Naive thymus-derived CD8-positive, alpha-beta T cell (primary cell): ENCODE measurements at regions not wholly inside any gene's neighbourhood (a gene's known extent, or its start where the extent isn't known, plus 50 kb on each side); places are given as distances from the start of the nearest gene placed in this dataset.
A peak's percentile ranks its signal among the peaks of the same experiment; 100 is the strongest.
"Not testable (repeated sequence)": the region's sequence is repeated elsewhere in the genome, so short reads cannot be mapped to it uniquely, and the experiment has no call there.

ENCODE experiments used
- ATAC-seq, 2 donors: fragments of 150-1000 bp; cut with Tn5 transposase in 1 of 2; sonication (Bioruptor Pico), chemical (Tn5 transposase) in 1 of 2; 1 replicate in 1 of 2; 2 replicates in 1 of 2; pipeline ENCODE4 v1.10.0; 2021; ENCODE audit warnings: mild to moderate bottlenecking in 2 of 2, moderate library complexity in 2 of 2
- POLR2A ChIA-PET: fragments of 350-600 bp; sonication (Branson Sonifier 250); formaldehyde crosslinking; loops from one replicate; lab custom pipeline; 2021; ENCODE audit warnings: antibody characterized with exemption; lab: Charles Lee
- DNase-seq, 10 donors: peaks; one replicate each; pipeline versions ENCODE4 v3.0.0 to v3.0.0-alpha.2; 2020 to 2022
- H3K27ac Mint-ChIP-seq, 10 donors: one replicate each; pipeline ENCODE4 v1.8.0; 2020 to 2022; ENCODE audit warnings: mild to moderate bottlenecking in 10 of 10, mixed read lengths in 10 of 10, moderate library complexity in 4 of 10, inconsistent platforms in 1 of 10
- H3K27me3 Mint-ChIP-seq, 5 donors: one replicate each; pipeline ENCODE4 v1.8.0; 2021 to 2022; ENCODE audit warnings: mixed read lengths in 5 of 5
- H3K36me3 Mint-ChIP-seq, 3 donors: one replicate each; pipeline ENCODE4 v1.8.0; 2020 to 2022; ENCODE audit warnings: mixed read lengths in 3 of 3, mild to moderate bottlenecking in 2 of 3, inconsistent platforms in 1 of 3
- H3K4me1 Mint-ChIP-seq, 4 donors: one replicate each; pipeline ENCODE4 v1.8.0; 2021 to 2022; ENCODE audit warnings: mixed read lengths in 4 of 4
- H3K4me3 Mint-ChIP-seq, 10 donors: one replicate each; pipeline ENCODE4 v1.8.0; 2020 to 2022; ENCODE audit warnings: mild to moderate bottlenecking in 10 of 10, mixed read lengths in 10 of 10, moderate library complexity in 6 of 10, inconsistent platforms in 1 of 10
- H3K9me3 Mint-ChIP-seq, 9 donors: one replicate each; pipeline ENCODE4 v1.8.0; 2020 to 2022; ENCODE audit warnings: mixed read lengths in 9 of 9, mild to moderate bottlenecking in 3 of 9, inconsistent platforms in 1 of 9, moderate library complexity in 1 of 9

DNA sequence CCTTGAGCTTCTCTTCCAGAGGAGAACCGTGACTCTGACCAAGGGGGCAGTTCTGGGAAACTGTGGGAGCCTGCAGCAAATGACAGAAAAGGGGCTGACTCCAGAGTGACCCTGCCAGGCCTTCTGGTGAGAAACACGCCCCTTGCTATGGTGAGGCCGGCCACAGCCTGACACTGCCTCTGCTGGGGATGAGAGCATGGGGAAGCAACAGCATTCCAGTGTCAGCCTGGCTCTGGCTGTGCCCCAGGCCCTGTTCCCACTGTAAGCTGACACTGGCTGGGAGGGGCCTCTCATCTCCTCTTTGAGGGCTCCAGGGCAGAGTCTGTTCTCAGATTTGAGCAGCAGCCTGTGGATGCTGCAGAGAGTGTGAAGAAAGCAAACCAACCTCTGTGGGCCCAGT, 180.0 kb upstream of the IL12B start:
- no peak overlapping the region for H3K4me3 Mint-ChIP-seq
- DNase-seq (no peak), ATAC-seq (no peak)
- peaks cover 2 to 21% (median 4%) of the 10 kb centered on the region in 5 donors for H3K27me3 Mint-ChIP-seq
- H3K36me3 Mint-ChIP-seq: no peaks in the 10 kb centered on the region
- no peak overlapping the region for H3K27ac Mint-ChIP-seq
- H3K4me1 Mint-ChIP-seq: peaks cover 0 to 1% (median 0%) of the 10 kb centered on the region in 4 donors
- POLR2A ChIA-PET: no interaction called here
- H3K9me3 Mint-ChIP-seq: no peaks in the 10 kb centered on the region

DNA sequence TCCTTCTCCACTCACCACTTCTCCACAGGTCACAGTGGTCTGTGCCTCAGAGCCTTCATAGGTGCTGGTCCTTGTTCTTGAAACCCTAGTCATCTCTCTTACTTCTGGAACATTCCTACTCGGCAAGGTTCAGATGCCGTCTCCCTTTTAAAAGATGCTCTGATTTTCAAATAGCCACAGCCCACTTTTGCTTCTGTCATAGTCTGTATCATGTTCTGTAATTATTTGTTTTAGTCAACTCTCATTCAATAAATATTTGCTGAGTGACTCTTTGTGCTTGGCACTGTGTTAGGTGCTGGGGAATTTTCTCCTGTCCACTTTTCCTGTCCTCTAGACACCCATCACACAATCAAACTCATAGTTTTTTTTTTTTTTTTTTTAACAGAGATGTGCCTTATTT, 181.3 kb upstream of the IL12B start:
- Mint-ChIP-seq H3K9me3 (no peaks in the 10 kb centered on the region), H3K27ac (no peak overlapping the region), H3K4me1 (peaks cover 0 to 6% (median 0%) of the 10 kb centered on the region in 4 donors), H3K4me3 (no peak overlapping the region), H3K27me3 (peaks cover 5 to 26% (median 5%) of the 10 kb centered on the region in 5 donors), H3K36me3 (no peaks in the 10 kb centered on the region)
- DNase-seq: no peak
- POLR2A ChIA-PET: no interaction called here
- ATAC-seq: no peak

DNA sequence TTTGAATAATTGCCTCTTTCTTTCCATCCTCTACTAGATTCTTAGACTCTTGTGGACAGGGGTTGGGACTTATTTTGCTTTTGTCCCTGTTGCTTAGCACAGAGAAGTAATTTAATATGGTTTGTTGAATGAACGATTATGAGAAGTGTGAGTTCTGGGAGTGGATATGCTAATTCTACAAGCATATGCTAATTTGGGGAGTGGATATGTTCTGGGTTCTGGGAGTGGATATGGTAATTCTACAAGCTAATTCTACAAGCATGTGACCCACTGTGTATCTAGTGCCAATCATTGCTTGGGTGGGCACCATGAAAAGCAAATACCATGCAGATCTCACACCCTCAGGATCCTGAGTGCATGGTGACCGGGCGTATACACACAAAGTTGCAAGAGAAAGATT, 181.8 kb upstream of the IL12B start:
- H3K4me3 Mint-ChIP-seq: no peak overlapping the region
- POLR2A ChIA-PET: no interaction called here
- H3K27ac Mint-ChIP-seq: no peak overlapping the region

DNA sequence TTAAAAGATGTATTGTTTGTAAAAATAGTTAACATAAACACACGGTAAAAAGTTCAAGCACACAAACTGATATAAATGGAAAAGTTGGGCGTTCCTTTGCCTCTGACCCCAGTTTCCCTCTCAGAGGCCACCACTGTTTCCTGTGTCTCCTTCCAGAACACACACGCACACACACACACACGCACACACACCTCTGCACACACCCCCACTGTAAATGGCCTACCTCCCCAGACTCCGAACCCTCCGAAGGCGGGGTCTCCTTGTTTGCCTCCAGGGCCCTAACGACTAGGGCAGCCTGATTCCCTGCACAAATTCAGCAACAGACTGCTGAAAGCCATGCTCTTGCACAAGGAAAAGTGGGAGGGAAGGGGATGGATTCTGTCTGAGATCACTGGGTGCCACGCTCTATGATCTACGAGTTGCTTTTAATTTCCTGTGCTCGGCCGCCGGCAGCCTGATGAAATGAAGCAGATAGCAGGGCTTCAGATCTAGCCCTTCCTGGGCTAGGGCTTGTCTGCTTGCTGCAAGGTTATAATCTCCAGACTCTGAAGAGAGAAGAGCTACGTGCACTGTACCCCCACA, 184.0 kb upstream of the IL12B start:
- Mint-ChIP-seq H3K36me3 (no peaks in the 10 kb centered on the region), H3K27me3 (peaks cover 5 to 36% (median 5%) of the 10 kb centered on the region in 5 donors), H3K4me1 (peaks cover 0 to 6% (median 0%) of the 10 kb centered on the region in 4 donors), H3K27ac (no peak overlapping the region), H3K4me3 (no peak overlapping the region), H3K9me3 (no peaks in the 10 kb centered on the region)
- ATAC-seq (no peak), DNase-seq (no peak)
- POLR2A ChIA-PET: no interaction called here

More for the DNA sequence above, 181.8 kb upstream of the IL12B start:
- H3K36me3 Mint-ChIP-seq: no peaks in the 10 kb centered on the region
- peaks cover 0 to 6% (median 0%) of the 10 kb centered on the region in 4 donors for H3K4me1 Mint-ChIP-seq
- H3K9me3 Mint-ChIP-seq: no peaks in the 10 kb centered on the region
- ATAC-seq (no peak), DNase-seq (no peak)
- H3K27me3 Mint-ChIP-seq: peaks cover 5 to 26% (median 5%) of the 10 kb centered on the region in 5 donors

DNA sequence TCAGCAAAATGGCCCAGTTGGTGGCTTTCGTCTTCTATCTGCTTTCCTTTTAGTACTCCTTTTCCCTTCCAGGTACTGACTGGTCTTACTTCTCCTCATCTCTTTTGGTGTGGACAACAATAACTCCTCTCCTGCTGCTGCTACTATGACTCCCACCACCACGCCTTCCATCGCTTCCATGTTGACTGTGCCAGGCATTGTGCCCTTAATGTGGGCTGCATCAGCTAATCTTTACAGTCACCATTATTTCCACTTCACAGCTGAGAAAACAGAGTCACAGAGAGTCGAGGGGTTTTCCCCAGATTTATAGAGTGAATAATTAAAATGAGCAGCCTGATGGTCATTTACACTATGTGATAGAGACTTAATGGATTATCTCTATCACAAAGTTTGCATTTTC, 184.9 kb upstream of the IL12B start:
- Mint-ChIP-seq H3K9me3 (no peaks in the 10 kb centered on the region), H3K27ac (no peak overlapping the region), H3K36me3 (no peaks in the 10 kb centered on the region), H3K4me3 (no peak overlapping the region), H3K4me1 (peaks cover 0 to 6% (median 0%) of the 10 kb centered on the region in 4 donors), H3K27me3 (peaks cover 5 to 36% (median 5%) of the 10 kb centered on the region in 5 donors)
- POLR2A ChIA-PET: no interaction called here
- no peak for DNase-seq
- no peak for ATAC-seq

DNA sequence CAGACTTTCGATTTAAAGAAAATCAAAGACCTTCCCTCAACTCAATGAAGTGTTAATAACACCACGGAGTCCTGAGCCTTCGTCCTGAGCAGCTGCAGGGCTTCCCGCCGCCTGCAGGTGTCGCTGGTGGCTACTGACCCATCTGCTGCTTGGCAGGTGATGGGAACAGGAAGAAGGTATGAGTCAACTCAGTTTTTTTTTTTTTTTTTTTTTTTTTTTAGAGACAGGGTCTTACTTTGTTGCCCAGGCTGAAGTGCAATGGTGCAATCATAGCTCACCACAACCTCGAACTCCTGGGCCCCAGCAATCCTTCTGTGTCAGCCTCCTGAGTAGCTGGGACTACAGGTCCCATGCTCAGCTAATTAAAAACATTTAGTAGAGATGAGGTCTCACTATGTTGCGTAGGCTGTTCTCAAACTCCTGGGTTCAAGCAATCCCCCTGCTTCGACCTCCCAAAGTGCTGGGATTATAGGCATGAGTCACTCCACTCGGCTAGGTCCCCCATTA, 185.7 kb upstream of the IL12B start:
- DNase-seq: peak; percentile 16 to 75 (median 29)
- Mint-ChIP-seq H3K27me3 (peaks cover 5 to 36% (median 5%) of the 10 kb centered on the region in 5 donors), H3K27ac (no peak overlapping the region), H3K4me3 (no peak overlapping the region), H3K36me3 (no peaks in the 10 kb centered on the region), H3K4me1 (peaks cover 0 to 6% (median 0%) of the 10 kb centered on the region in 4 donors), H3K9me3 (no peaks in the 10 kb centered on the region)
- POLR2A ChIA-PET: interaction anchor here (0.5 kb wide), 1 partner anchor 1148 kb away, joined by 4 read pairs; no protein-coding TSS in a partner anchor
- peak; percentile 44 to 79 for ATAC-seq

DNA sequence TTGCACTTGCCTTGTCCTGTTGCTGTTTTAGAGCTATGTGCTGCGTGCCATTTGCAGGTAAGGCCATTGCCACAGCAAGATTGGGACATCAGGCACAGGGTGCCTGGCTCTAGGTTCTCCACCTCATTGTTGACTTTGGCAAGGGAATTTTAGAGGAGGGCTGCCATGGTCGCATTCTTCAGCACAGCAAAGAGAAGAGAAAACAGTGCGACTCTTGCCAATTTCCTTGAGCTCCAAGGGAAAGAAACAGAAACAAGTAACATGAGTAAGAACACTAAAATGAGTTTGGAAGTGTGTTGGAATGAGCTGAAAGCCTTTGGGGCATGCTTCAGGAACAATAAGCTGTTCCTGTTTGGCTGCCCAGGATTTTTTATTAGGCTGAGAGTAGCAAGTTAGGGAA, 188.1 kb upstream of the IL12B start:
- POLR2A ChIA-PET: no interaction called here
- Mint-ChIP-seq H3K4me1 (peaks cover 0 to 6% (median 0%) of the 10 kb centered on the region in 4 donors), H3K9me3 (no peaks in the 10 kb centered on the region), H3K27ac (no peak overlapping the region), H3K27me3 (peaks cover 2 to 31% (median 6%) of the 10 kb centered on the region in 5 donors), H3K4me3 (no peak overlapping the region), H3K36me3 (no peaks in the 10 kb centered on the region)
- DNase-seq (no peak), ATAC-seq (no peak)

DNA sequence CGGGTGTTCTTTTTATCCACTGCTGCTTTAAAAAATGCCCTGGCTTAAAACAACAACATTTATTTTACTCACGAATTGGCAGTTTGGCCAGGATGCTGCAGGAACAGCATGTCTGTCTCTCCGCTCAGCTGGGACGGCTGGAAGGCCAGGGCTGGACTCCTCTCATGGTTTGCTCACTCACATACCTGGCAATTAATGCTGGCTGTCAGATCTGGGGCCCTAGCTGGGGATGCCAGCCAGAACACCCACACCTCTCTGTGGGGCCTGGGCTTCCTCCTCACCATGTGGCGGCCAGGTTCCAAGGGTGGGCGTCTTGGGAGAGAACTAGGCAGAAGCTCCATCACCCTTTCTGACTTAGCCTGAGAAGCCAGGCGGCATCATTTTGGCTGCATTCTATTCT, 189.1 kb upstream of the IL12B start:
- POLR2A ChIA-PET: no interaction called here
- H3K4me1 Mint-ChIP-seq: peaks cover 0 to 6% (median 0%) of the 10 kb centered on the region in 4 donors
- H3K27ac Mint-ChIP-seq: no peak overlapping the region
- H3K27me3 Mint-ChIP-seq: peaks cover 2 to 21% (median 5%) of the 10 kb centered on the region in 5 donors
- no peak overlapping the region for H3K4me3 Mint-ChIP-seq
- H3K9me3 Mint-ChIP-seq: no peaks in the 10 kb centered on the region
- no peak for ATAC-seq
- no peaks in the 10 kb centered on the region for H3K36me3 Mint-ChIP-seq
- no peak for DNase-seq

DNA sequence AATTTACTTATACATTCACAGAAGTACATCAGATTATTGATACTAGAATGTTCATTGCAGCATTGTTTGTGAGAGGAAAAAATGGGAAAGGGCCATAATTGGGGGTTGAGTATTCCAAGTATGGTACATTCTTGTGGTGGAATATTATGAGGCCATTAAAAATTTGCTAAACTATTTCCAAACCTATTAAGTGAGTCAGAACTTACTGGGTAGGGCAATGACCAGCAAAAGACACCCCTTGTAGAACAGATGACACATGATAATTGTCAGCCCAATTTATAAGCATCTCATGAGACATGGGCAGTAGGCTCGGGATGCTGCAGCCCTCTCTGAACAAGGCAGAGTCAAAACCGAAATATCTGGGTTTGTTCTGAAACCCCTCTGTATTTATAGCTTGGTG, 192.6 kb upstream of the IL12B start:
- DNase-seq (no peak), ATAC-seq (no peak)
- H3K9me3 Mint-ChIP-seq: peaks cover 0 to 2% (median 0%) of the 10 kb centered on the region in 9 donors
- POLR2A ChIA-PET: no interaction called here
- H3K27ac Mint-ChIP-seq: no peak overlapping the region
- H3K27me3 Mint-ChIP-seq: peaks cover 0 to 10% (median 3%) of the 10 kb centered on the region in 5 donors
- H3K4me1 Mint-ChIP-seq: no peaks in the 10 kb centered on the region
- no peak overlapping the region for H3K4me3 Mint-ChIP-seq
- H3K36me3 Mint-ChIP-seq: no peaks in the 10 kb centered on the region

DNA sequence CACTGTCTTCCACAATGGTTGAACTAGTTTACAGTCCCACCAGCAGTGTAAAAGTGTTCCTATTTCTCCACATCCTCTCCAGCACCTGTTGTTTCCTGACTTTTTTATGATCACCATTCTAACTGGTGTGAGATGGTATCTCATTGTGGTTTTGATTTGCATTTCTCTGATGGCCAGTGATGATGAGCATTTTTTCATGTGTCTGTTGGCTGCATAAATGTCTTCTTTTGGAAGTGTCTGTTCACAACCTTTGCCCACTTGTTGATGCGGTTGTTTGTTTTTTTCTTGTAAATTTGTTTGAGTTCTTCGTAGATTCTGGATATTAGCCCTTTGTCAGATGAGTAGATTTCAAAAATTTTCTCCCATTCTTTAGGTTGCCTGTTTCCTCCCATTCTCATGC, 194.0 kb upstream of the IL12B start:
- ATAC-seq, H3K4me1 Mint-ChIP-seq, H3K27ac Mint-ChIP-seq, DNase-seq, H3K9me3 Mint-ChIP-seq, H3K27me3 Mint-ChIP-seq, H3K4me3 Mint-ChIP-seq, H3K36me3 Mint-ChIP-seq, POLR2A ChIA-PET: not testable (repeated sequence)

DNA sequence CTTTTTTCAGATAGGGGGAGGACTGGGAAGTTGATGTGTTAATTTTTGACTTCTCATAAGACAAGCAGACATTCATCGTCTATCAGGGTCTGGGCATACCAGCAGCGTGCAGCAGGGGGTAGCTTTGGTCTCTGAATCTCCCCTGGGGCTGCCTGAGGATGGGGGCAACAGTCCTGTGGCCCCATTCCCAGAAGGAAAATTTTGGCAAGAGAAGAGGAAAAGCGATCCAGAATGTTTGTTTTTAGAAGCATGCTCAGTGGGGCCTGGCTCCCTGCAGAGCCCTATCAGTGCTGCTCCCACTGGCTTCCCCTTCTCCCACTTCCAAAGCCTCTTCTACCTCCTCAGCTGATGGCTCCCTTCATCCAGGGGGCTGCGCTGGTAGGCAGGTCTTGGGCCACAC, 194.8 kb upstream of the IL12B start:
- Mint-ChIP-seq H3K9me3 (peaks cover 0 to 15% (median 5%) of the 10 kb centered on the region in 9 donors), H3K4me3 (no peak overlapping the region), H3K27me3 (peaks cover 0 to 3% (median 0%) of the 10 kb centered on the region in 5 donors), H3K4me1 (no peaks in the 10 kb centered on the region), H3K36me3 (peaks cover 0 to 3% (median 0%) of the 10 kb centered on the region in 3 donors), H3K27ac (no peak overlapping the region)
- no peak for DNase-seq
- POLR2A ChIA-PET: no interaction called here
- ATAC-seq: no peak

DNA sequence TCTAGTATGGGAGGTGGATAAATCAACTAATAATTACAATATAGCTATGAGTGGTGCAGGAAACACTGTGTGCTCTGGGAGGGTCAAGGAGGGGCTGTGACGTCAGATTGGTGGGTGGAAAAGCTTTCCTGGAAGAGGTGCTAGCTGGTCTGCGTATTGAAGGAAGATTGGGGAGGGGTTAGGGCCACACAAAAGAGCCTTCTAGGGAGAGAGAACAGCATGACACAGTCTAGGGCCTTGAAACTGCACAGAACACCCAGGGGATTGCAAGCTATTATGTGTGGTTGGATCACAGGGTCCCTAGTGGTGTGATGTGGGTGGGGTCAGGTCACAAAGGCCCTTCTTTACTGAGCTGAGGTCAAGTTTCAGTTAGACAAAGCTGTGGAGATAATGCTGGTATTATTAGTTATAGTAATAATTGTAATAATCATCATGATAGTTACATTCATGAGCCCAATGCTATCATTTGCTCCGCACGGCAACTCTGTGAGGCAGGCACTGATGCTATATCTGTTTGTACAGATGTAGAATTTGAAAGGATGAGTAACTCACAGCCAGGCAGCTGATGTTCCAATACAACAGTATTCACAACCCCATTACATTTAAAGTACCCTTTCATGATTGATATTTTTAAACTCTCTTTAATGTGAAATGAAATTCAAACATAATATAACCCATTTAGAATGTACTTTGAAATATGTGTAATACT, 197.4 kb upstream of the IL12B start:
- peaks cover 0 to 3% (median 0%) of the 10 kb centered on the region in 5 donors for H3K27me3 Mint-ChIP-seq
- ATAC-seq: no peak
- H3K36me3 Mint-ChIP-seq: peaks cover 0 to 3% (median 0%) of the 10 kb centered on the region in 3 donors
- H3K4me1 Mint-ChIP-seq: no peaks in the 10 kb centered on the region
- no peak overlapping the region for H3K4me3 Mint-ChIP-seq
- DNase-seq: no peak
- POLR2A ChIA-PET: interaction anchor here (0.6 kb wide), 1 partner anchor 1690 kb away, joined by 4 read pairs; no protein-coding TSS in a partner anchor
- H3K9me3 Mint-ChIP-seq: peaks cover 0 to 15% (median 5%) of the 10 kb centered on the region in 9 donors
- H3K27ac Mint-ChIP-seq: no peak overlapping the region

DNA sequence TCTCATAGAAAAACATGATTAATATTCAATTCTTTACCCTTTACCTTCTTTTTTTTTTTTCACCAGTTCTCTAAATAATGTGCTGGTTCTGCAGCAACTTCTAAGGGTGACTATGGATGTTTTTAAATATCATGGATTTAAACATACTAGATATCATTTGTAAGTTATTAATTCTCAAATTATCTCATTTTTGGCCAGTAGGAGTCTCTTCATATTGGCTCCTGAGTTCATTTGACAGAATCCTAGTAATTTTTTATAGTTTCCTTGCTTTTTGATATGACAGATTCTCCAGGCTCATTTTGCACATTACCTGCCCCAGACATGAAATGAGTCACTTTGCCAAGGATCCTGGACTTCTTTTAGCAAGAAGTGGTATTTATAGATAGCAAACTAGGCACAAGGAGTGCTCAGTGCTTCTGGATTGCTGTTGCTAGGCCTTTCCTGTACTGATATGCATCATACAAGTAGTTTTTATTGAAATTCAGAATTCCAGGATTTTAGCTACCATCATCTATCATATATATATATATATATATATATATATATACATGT, 201.3 kb upstream of the IL12B start:
- Mint-ChIP-seq H3K9me3 (peaks cover 0 to 15% (median 5%) of the 10 kb centered on the region in 9 donors), H3K27me3 (peaks cover 0 to 2% (median 1%) of the 10 kb centered on the region in 5 donors), H3K4me1 (no peaks in the 10 kb centered on the region), H3K4me3 (no peak overlapping the region), H3K27ac (no peak overlapping the region), H3K36me3 (peaks cover 0 to 3% (median 0%) of the 10 kb centered on the region in 3 donors)
- DNase-seq (no peak), ATAC-seq (no peak)
- POLR2A ChIA-PET: no interaction called here
